ENCODE measurements at regions not wholly inside any gene's neighbourhood (a gene's known extent, or its start where the extent isn't known, plus 50 kb on each side); places are given as distances from the start of the nearest gene placed in this dataset.

DNA sequence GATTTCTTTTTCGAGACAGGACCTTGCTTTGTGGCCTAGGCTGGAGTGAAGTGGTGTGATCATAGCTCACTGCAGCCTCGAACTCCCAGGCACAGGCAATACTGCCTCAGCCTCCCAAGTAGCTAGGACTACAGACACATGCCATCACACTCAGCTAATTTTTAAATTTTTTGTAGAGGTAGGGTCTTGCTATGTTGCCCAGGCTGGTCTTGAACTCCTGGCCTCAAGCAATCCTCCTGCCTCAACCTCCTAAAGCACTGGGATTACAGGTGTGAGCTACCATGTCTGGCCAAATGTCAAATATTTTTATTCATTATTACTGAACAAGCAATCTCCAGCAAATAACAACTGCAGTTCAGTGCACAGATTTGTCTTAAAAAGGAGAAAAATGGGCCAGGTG is 131.7 kb upstream of the IFNGR1 start:
- FAIRE-seq = no peak
- Histone ChIP-seq H3K4me3 (ENCODE audit: low read depth, low read length) (no peak overlapping the region), H3K36me3 (ENCODE audit: control insufficient read depth, insufficient read depth, low read length) (no peaks in the 10 kb centered on the region), H3K27me3 (ENCODE audit: control insufficient read depth, insufficient read depth, low read length) (peaks cover 3% of the 10 kb centered on the region)
- DNase-seq (ENCODE audit: low read depth) = no peak
- TF ChIP-seq, protein P1, sequence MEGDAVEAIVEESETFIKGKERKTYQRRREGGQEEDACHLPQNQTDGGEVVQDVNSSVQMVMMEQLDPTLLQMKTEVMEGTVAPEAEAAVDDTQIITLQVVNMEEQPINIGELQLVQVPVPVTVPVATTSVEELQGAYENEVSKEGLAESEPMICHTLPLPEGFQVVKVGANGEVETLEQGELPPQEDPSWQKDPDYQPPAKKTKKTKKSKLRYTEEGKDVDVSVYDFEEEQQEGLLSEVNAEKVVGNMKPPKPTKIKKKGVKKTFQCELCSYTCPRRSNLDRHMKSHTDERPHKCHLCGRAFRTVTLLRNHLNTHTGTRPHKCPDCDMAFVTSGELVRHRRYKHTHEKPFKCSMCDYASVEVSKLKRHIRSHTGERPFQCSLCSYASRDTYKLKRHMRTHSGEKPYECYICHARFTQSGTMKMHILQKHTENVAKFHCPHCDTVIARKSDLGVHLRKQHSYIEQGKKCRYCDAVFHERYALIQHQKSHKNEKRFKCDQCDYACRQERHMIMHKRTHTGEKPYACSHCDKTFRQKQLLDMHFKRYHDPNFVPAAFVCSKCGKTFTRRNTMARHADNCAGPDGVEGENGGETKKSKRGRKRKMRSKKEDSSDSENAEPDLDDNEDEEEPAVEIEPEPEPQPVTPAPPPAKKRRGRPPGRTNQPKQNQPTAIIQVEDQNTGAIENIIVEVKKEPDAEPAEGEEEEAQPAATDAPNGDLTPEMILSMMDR (IDR thresholded peaks at IDR 0.05; ENCODE audit: insufficient read depth, low read length, severe bottlenecking) = no peak

- Histone ChIP-seq H3K27me3 (ENCODE audit: control insufficient read depth, insufficient read depth, low read length) (peaks cover 3% of the 10 kb centered on the region), H3K4me3 (ENCODE audit: low read depth, low read length) (no peak overlapping the region), H3K36me3 (ENCODE audit: control insufficient read depth, insufficient read depth, low read length) (no peaks in the 10 kb centered on the region)
- TF ChIP-seq, protein P1 (IDR thresholded peaks at IDR 0.05; ENCODE audit: insufficient read depth, low read length, severe bottlenecking) = no peak
- FAIRE-seq = no peak
- DNase-seq (ENCODE audit: low read depth) = no peak
Measured at GRCh38 chr6:137349856-137350830, 131.0 kb upstream of the IFNGR1 start.

- FAIRE-seq (no peak), DNase-seq (ENCODE audit: low read depth) (no peak)
- no peaks in the 10 kb centered on the region for H3K36me3 ChIP-seq (ENCODE audit: control insufficient read depth, insufficient read depth, low read length)
- H3K27me3 ChIP-seq (ENCODE audit: control insufficient read depth, insufficient read depth, low read length) = peaks cover 9% of the 10 kb centered on the region
- H3K4me3 ChIP-seq (ENCODE audit: low read depth, low read length) = no peak overlapping the region
- TF ChIP-seq, protein P1 (IDR thresholded peaks at IDR 0.05; ENCODE audit: insufficient read depth, low read length, severe bottlenecking) = no peak
Measured at GRCh38 chr6:137348777-137349176, 129.6 kb upstream of the IFNGR1 start.

GRCh38 chr6:137343241-137343640 is 124.1 kb upstream of the IFNGR1 start:
- H3K36me3 ChIP-seq (ENCODE audit: control insufficient read depth, insufficient read depth, low read length) = no peaks in the 10 kb centered on the region
- TF ChIP-seq, protein P1 (IDR thresholded peaks at IDR 0.05; ENCODE audit: insufficient read depth, low read length, severe bottlenecking) = no peak
- no peak overlapping the region for H3K4me3 ChIP-seq (ENCODE audit: low read depth, low read length)
- H3K27me3 ChIP-seq (ENCODE audit: control insufficient read depth, insufficient read depth, low read length) = peaks cover 6% of the 10 kb centered on the region
- no peak for DNase-seq (ENCODE audit: low read depth)
- no peak for FAIRE-seq

DNA sequence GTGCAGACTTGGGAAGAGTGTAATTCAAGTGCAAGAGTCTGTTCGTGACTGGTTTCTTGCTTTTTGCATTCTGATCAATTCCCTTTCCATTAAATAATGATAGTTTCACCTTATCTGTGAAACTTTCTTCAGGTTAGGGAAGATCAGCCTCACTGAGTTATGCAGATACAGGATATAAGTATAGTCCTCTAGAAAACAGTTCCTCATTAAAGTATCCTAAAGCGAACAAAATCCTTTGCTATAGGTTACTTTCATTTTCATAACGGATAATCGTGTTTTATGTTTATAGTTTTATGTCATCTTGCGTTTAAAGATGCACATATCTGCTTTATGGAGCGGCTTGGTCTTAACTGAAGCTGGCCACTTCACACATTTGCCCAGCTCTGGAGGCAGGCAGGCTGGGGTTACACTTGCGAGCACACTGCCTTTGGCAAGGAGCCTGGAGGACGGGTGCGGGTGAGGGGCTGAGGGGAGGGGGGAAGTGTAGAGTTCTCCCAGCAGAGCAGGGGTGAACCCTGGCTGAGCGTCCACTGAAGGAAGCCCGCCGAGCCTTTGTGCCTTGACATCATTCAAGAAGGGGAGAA is 123.5 kb upstream of the IFNGR1 start:
- DNase-seq (ENCODE audit: low read depth) = no peak
- FAIRE-seq = no peak
- TF ChIP-seq, protein P1 (IDR thresholded peaks at IDR 0.05; ENCODE audit: insufficient read depth, low read length, severe bottlenecking) = no peak
- H3K27me3 ChIP-seq (ENCODE audit: control insufficient read depth, insufficient read depth, low read length) = peaks cover 6% of the 10 kb centered on the region
- no peak overlapping the region for H3K4me3 ChIP-seq (ENCODE audit: low read depth, low read length)
- H3K36me3 ChIP-seq (ENCODE audit: control insufficient read depth, insufficient read depth, low read length) = no peaks in the 10 kb centered on the region

Data from bronchial epithelial cell (primary cell).